SK-N-SH treated with all-trans-retinoic acid at 6 μM for 48 hours (cell line): ENCODE measurements at regions not wholly inside any gene's neighbourhood (a gene's known extent, or its start where the extent isn't known, plus 50 kb on each side); places are given as distances from the start of the nearest gene placed in this dataset.

Experiments used
- PATZ1 ChIP-seq: fragments of 250-450 bp; sonication (Bioruptor Pico); IDR thresholded peaks from 2 replicates; pipeline ENCODE4 v1.8.0; 2020; ENCODE audit warnings: mild to moderate bottlenecking, moderate library complexity, borderline replicate concordance
- PPARA ChIP-seq: fragments of 250-450 bp; sonication (Bioruptor Pico); IDR thresholded peaks from 2 replicates; pipeline ENCODE4 v1.5.0; 2020; ENCODE audit warnings: mild to moderate bottlenecking, borderline replicate concordance

GRCh38 chr2:123839326-123839725 lies 185.8 kb upstream of the CNTNAP5 start:
- TF ChIP-seq PATZ1 (CRISPR knock-in tag) (no peak), PPARA (CRISPR knock-in tag) (no peak)
